SU-DHL-6 (cell line): ENCODE measurements at regions not wholly inside any gene's neighbourhood (a gene's known extent, or its start where the extent isn't known, plus 50 kb on each side); places are given as distances from the start of the nearest gene placed in this dataset.

Experiments
- H2AFZ ChIP-seq: fragments of 200-600 bp; sonication (generic); 2 replicates; pipeline ENCODE4 v1.6.1; 2014; ENCODE audit warnings: low read depth, mild to moderate bottlenecking, moderate library complexity, mixed read lengths, antibody characterized with exemption, low read length; ENCODE audit not compliant: severe bottlenecking
- H3F3A ChIP-seq: fragments of 200-600 bp; shearing (Covaris generic); 2 replicates; pipeline ENCODE4 v1.6.0; 2016; ENCODE audit warnings: antibody characterized with exemption, mild to moderate bottlenecking; ENCODE audit not compliant: insufficient read depth
- H3K27ac ChIP-seq: fragments of 200-600 bp; sonication (generic); 2 replicates; pipeline ENCODE4 v1.5.1; 2016; ENCODE audit warnings: low read depth, mild to moderate bottlenecking, low read length, moderate library complexity, mixed read lengths
- H3K27me3 ChIP-seq: fragments of 200-600 bp; sonication (generic), shearing (Covaris generic); 2 replicates; pipeline ENCODE4 v1.6.0; 2014; ENCODE audit warnings: mild to moderate bottlenecking, low read length
- H3K36me3 ChIP-seq: fragments of 200-600 bp; sonication (generic); 2 replicates; pipeline ENCODE4 v1.6.1; 2014; ENCODE audit warnings: mild to moderate bottlenecking, low read length, mixed read lengths
- H3K4me2 ChIP-seq: fragments of 300-600, 200-600 bp; shearing (Covaris generic), sonication (generic); 2 replicates; pipeline ENCODE4 v1.6.0; 2014; ENCODE audit warnings: low read length, low read depth, mild to moderate bottlenecking; ENCODE audit not compliant: poor library complexity, severe bottlenecking
- H3K4me3 ChIP-seq: fragments of 200-600 bp; sonication (generic); 2 replicates; pipeline ENCODE4 v1.5.1; 2014; ENCODE audit warnings: antibody characterized with exemption, low read length, mild to moderate bottlenecking, mixed read lengths; ENCODE audit not compliant: insufficient read depth, poor library complexity, severe bottlenecking
- H3K79me2 ChIP-seq: fragments of 200-600 bp; sonication (generic); 2 replicates; pipeline ENCODE4 v1.6.1; 2014; ENCODE audit warnings: mild to moderate bottlenecking, low read length, moderate library complexity; ENCODE audit not compliant: insufficient read depth
- H3K9ac ChIP-seq: fragments of 200-600 bp; sonication (generic); 2 replicates; pipeline ENCODE4 v1.7.0; 2014; ENCODE audit warnings: mild to moderate bottlenecking, low read length
- H3K9me2 ChIP-seq: fragments of 200-600 bp; sonication (generic); replicated peaks from 2 replicates; pipeline ENCODE4 v1.6.1; 2014; ENCODE audit warnings: low read length; ENCODE audit not compliant: insufficient read depth
- H3K9me3 ChIP-seq: fragments of 200-600 bp; sonication (generic); 2 replicates; pipeline ENCODE4 v1.6.1; 2014; ENCODE audit warnings: low read length, mixed read lengths; ENCODE audit not compliant: insufficient read depth
- H4K20me1 ChIP-seq: fragments of 200-600 bp; sonication (generic); 2 replicates; pipeline ENCODE4 v1.6.1; 2014; ENCODE audit warnings: low read depth, mild to moderate bottlenecking, antibody characterized with exemption, low read length, moderate library complexity, mixed read lengths
- EZH2phosphoT487 ChIP-seq: fragments of 200-600 bp; sonication (generic), shearing (Covaris generic); conservative IDR thresholded peaks from 2 replicates; pipeline ENCODE4 v1.6.1; 2018; ENCODE audit warnings: mild to moderate bottlenecking, antibody characterized with exemption, low read length, moderate library complexity, mixed read lengths
- TF ChIP-seq, protein P1 (sequence below): fragments of 200-600 bp; sonication (generic); IDR thresholded peaks from one replicate; pipeline ENCODE4 v1.5.1; 2017; ENCODE audit warnings: antibody characterized with exemption, mild to moderate bottlenecking, low read length, moderate library complexity; ENCODE audit not compliant: insufficient read depth, poor library complexity, severe bottlenecking

DNA sequence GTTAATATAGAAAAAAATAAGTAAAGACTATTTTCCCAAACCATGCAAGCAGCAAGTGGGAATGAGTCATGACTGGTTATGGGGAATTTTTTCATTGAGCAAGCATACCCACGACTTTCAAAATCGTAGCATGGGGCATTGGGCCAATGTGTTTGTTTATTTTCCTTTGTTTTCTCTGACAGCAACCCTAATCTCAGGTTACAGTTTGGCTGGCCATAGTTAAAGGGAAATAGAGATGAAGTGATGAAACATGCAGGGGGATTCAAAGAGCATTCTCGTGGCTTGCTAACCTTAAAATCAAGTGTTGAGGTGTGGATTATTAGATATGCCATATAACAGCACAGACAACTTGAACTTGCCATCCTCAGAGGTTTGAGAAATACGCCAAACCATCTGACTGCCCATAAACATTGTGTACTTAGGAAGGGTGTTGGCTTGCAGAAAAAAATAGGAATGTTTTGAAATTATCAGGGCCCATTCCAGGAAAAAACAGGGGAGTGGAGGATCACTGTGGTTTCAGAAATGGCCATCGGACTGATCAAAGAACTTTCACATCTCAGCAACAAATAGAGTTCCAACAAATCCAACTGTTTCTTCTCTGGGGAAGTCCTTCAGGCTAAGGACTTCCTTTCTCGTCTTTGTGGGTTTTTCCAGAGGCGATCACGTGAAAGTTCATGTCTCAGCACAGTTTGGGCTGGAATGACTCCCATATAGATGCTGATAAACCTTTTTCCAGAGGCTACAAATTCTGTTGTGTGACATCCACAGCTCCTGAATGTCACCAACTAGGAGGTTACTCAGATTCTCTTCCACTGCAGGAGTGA is 259.1 kb downstream of the SYK start:
- H3K4me3 ChIP-seq: no peak overlapping the region

DNA sequence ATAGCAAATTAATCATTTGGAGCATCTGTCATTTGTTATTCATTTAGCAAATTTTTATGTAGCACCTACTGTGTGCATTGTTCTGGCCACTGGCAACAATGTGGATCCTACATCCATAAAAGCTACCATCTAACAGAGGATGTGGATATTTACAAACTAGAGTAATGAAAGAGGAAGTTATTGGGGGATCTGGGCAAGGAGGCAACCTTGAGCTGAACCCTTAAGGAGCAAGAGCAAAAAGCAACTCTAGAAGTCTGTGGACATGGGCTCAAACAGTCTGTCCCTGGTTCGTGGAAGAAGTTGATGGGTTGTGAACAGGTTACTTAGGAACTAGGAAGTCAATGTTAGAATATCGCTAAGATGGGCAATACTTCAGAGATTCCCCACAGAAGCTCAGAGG is 259.9 kb downstream of the SYK start:
- no peak overlapping the region for H3K27ac ChIP-seq
- H3K9ac ChIP-seq: no peak overlapping the region
- H3F3A ChIP-seq: no peaks in the 10 kb centered on the region
- no peak overlapping the region for H3K4me2 ChIP-seq
- H2AFZ ChIP-seq: no peak overlapping the region
- no peak overlapping the region for H3K4me3 ChIP-seq
- no peak for TF ChIP-seq EZH2phosphoT487
- H4K20me1 ChIP-seq: no peaks in the 10 kb centered on the region
- H3K9me3 ChIP-seq: no peaks in the 10 kb centered on the region
- no peaks in the 10 kb centered on the region for H3K27me3 ChIP-seq
- H3K36me3 ChIP-seq: no peaks in the 10 kb centered on the region
- H3K79me2 ChIP-seq: no peaks in the 10 kb centered on the region
- no peaks in the 10 kb centered on the region for H3K9me2 ChIP-seq

More for the DNA sequence above, 259.1 kb downstream of the SYK start:
- Histone ChIP-seq H3K9me2 (no peaks in the 10 kb centered on the region), H3K9me3 (no peaks in the 10 kb centered on the region), H3K27me3 (no peaks in the 10 kb centered on the region), H3K36me3 (no peaks in the 10 kb centered on the region), H3K9ac (no peak overlapping the region), H2AFZ (no peak overlapping the region), H3K4me2 (no peak overlapping the region), H4K20me1 (no peaks in the 10 kb centered on the region), H3K79me2 (no peaks in the 10 kb centered on the region), H3K27ac (no peak overlapping the region), H3F3A (no peaks in the 10 kb centered on the region)
- no peak for TF ChIP-seq EZH2phosphoT487
- TF ChIP-seq, protein P1, sequence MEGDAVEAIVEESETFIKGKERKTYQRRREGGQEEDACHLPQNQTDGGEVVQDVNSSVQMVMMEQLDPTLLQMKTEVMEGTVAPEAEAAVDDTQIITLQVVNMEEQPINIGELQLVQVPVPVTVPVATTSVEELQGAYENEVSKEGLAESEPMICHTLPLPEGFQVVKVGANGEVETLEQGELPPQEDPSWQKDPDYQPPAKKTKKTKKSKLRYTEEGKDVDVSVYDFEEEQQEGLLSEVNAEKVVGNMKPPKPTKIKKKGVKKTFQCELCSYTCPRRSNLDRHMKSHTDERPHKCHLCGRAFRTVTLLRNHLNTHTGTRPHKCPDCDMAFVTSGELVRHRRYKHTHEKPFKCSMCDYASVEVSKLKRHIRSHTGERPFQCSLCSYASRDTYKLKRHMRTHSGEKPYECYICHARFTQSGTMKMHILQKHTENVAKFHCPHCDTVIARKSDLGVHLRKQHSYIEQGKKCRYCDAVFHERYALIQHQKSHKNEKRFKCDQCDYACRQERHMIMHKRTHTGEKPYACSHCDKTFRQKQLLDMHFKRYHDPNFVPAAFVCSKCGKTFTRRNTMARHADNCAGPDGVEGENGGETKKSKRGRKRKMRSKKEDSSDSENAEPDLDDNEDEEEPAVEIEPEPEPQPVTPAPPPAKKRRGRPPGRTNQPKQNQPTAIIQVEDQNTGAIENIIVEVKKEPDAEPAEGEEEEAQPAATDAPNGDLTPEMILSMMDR: no peak

DNA sequence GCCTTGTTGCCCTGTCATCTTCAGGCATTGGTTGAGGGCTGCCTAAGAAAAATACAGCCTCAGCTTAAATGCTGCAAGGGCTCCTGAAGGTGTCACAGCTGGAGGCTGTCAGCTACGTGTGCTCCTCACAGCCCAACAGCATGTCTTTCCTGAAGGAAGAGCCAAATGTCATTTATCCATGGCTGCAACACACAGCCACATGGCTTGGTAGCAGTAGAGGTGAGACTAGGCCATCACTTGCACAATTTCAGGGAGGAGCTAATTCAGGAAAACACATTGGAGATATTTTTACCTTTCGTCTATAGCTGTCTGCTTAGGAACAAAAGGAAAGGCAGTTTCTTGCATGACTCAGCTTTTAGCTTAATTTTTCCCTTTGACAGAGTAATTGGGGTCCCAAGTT is 260.7 kb downstream of the SYK start:
- H3K4me2 ChIP-seq: no peak overlapping the region

More for the DNA sequence above, 260.7 kb downstream of the SYK start:
- no peak overlapping the region for H2AFZ ChIP-seq
- H3F3A ChIP-seq: no peaks in the 10 kb centered on the region
- H4K20me1 ChIP-seq: no peaks in the 10 kb centered on the region
- no peak overlapping the region for H3K9ac ChIP-seq
- no peaks in the 10 kb centered on the region for H3K79me2 ChIP-seq
- no peaks in the 10 kb centered on the region for H3K27me3 ChIP-seq
- no peaks in the 10 kb centered on the region for H3K9me3 ChIP-seq
- H3K27ac ChIP-seq: no peak overlapping the region
- H3K4me3 ChIP-seq: no peak overlapping the region
- TF ChIP-seq EZH2phosphoT487: no peak
- TF ChIP-seq, protein P1: no peak
- H3K9me2 ChIP-seq: no peaks in the 10 kb centered on the region
- H3K36me3 ChIP-seq: no peaks in the 10 kb centered on the region
